H9 (cell line): ENCODE measurements at regions not wholly inside any gene's neighbourhood (a gene's known extent, or its start where the extent isn't known, plus 50 kb on each side); places are given as distances from the start of the nearest gene placed in this dataset.

Experiments
- DNase-seq: peaks from one replicate; pipeline ENCODE4 v3.0.0-alpha.2; 2017
- H2AFZ ChIP-seq: one replicate; pipeline ENCODE4 v1.6.1; 2013; ENCODE audit warnings: mild to moderate bottlenecking, low read length, control low read depth, moderate library complexity
- H2AK5ac ChIP-seq: 2 replicates; pipeline ENCODE4 v1.6.1; 2013; ENCODE audit warnings: low read length, control low read depth, mixed read lengths; ENCODE audit not compliant: insufficient read length
- H2BK120ac ChIP-seq: one replicate; pipeline ENCODE4 v1.6.1; 2013; ENCODE audit warnings: low read depth, mild to moderate bottlenecking, low read length, control low read depth, inconsistent platforms; ENCODE audit not compliant: poor library complexity, severe bottlenecking
- H2BK12ac ChIP-seq: 2 replicates; pipeline ENCODE4 v1.6.1; 2013; ENCODE audit warnings: low read length, control low read depth, mixed read lengths, low read depth; ENCODE audit not compliant: insufficient read length
- H2BK15ac ChIP-seq: 2 replicates; pipeline ENCODE4 v1.6.1; 2013; ENCODE audit warnings: low read depth, low read length, control low read depth
- H2BK20ac ChIP-seq: one replicate; pipeline ENCODE4 v1.6.1; 2013; ENCODE audit warnings: low read depth, mild to moderate bottlenecking, low read length, control low read depth, inconsistent platforms; ENCODE audit not compliant: poor library complexity, severe bottlenecking
- H2BK5ac ChIP-seq: 2 replicates; pipeline ENCODE4 v1.6.1; 2013; ENCODE audit warnings: low read length, control low read depth, mixed read lengths; ENCODE audit not compliant: insufficient read length
- H3K14ac ChIP-seq: 2 replicates; pipeline ENCODE4 v1.6.1; 2013; ENCODE audit warnings: low read length, control low read depth; ENCODE audit not compliant: insufficient read depth
- H3K18ac ChIP-seq: 2 replicates; pipeline ENCODE4 v1.6.1; 2013; ENCODE audit warnings: low read depth, mild to moderate bottlenecking, mixed read lengths, low read length, control low read depth; ENCODE audit not compliant: insufficient read length
- H3K23ac ChIP-seq: 2 replicates; pipeline ENCODE4 v1.6.1; 2013; ENCODE audit warnings: low read length, control low read depth, mixed read lengths, low read depth; ENCODE audit not compliant: insufficient read length
- H3K23me2 ChIP-seq: 2 replicates; pipeline ENCODE4 v1.6.1; 2013; ENCODE audit warnings: low read depth, mild to moderate bottlenecking, mixed read lengths, low read length, control low read depth; ENCODE audit not compliant: insufficient read length, poor library complexity, severe bottlenecking
- H3K27ac ChIP-seq: 2 replicates; pipeline ENCODE4 v1.5.1; 2013; ENCODE audit warnings: low read length, control low read depth, mixed read lengths, low read depth; ENCODE audit not compliant: insufficient read length
- H3K27me3 ChIP-seq: 2 replicates; pipeline ENCODE4 v1.6.1; 2013; ENCODE audit warnings: low read length, control low read depth, inconsistent platforms; ENCODE audit not compliant: insufficient read depth
- H3K4ac ChIP-seq: 2 replicates; pipeline ENCODE4 v1.6.1; 2013; ENCODE audit warnings: low read depth, mild to moderate bottlenecking, control low read depth, inconsistent platforms, low read length, moderate library complexity
- H3K4me1 ChIP-seq: 2 replicates; pipeline ENCODE4 v1.6.1; 2013; ENCODE audit warnings: low read length, control low read depth, inconsistent platforms; ENCODE audit not compliant: insufficient read depth
- H3K4me2 ChIP-seq: 2 replicates; pipeline ENCODE4 v1.6.1; 2013; ENCODE audit warnings: low read length, control low read depth, mixed read lengths; ENCODE audit not compliant: insufficient read length, insufficient read depth
- H3K56ac ChIP-seq: 2 replicates; pipeline ENCODE4 v1.6.1; 2013; ENCODE audit warnings: low read depth, mild to moderate bottlenecking, mixed read lengths, low read length, control low read depth; ENCODE audit not compliant: insufficient read length
- H3K79me1 ChIP-seq: 2 replicates; pipeline ENCODE4 v1.6.1; 2013; ENCODE audit warnings: low read depth, mild to moderate bottlenecking, moderate library complexity, low read length, control low read depth, inconsistent platforms; ENCODE audit not compliant: insufficient read depth, poor library complexity, severe bottlenecking
- H3K79me2 ChIP-seq: 2 replicates; pipeline ENCODE4 v1.6.1; 2013; ENCODE audit warnings: low read length, control low read depth, inconsistent platforms; ENCODE audit not compliant: insufficient read depth
- H3K9ac ChIP-seq: 2 replicates; pipeline ENCODE4 v1.6.1; 2013; ENCODE audit warnings: low read length, control low read depth, mixed read lengths; ENCODE audit not compliant: insufficient read length; ENCODE audit errors: extremely low read depth
- H3K9me3 ChIP-seq: one replicate; pipeline ENCODE4 v1.6.1; 2013; ENCODE audit warnings: low read depth, low read length, inconsistent platforms; ENCODE audit not compliant: control insufficient read depth
- H3T11ph ChIP-seq: one replicate; pipeline ENCODE4 v1.6.1; 2013; ENCODE audit warnings: mild to moderate bottlenecking, low read length, control low read depth, inconsistent platforms
- H4K20me1 ChIP-seq: one replicate; pipeline ENCODE4 v1.6.1; 2013; ENCODE audit not compliant: control insufficient read depth, insufficient read length, insufficient read depth
- H4K5ac ChIP-seq: 2 replicates; pipeline ENCODE4 v1.6.1; 2013; ENCODE audit warnings: low read depth, mild to moderate bottlenecking, mixed read lengths, low read length, control low read depth; ENCODE audit not compliant: insufficient read length
- H4K8ac ChIP-seq: replicated peaks from 2 replicates; pipeline ENCODE4 v1.6.1; 2013; ENCODE audit warnings: low read length, control low read depth, mixed read lengths, low read depth; ENCODE audit not compliant: insufficient read length
- H4K91ac ChIP-seq: 2 replicates; pipeline ENCODE4 v1.6.1; 2013; ENCODE audit warnings: low read depth, mild to moderate bottlenecking, moderate library complexity, mixed read lengths, low read length, control low read depth; ENCODE audit not compliant: insufficient read length
- H3K27ac Mint-ChIP-seq, 3 experiments: 2 replicates in 2 of 3; 3 replicates in 1 of 3; pipeline ENCODE4 v1.8.0; 2020 to 2021; ENCODE audit warnings: mixed read lengths in 3 of 3, mild to moderate bottlenecking in 1 of 3, moderate library complexity in 1 of 3
- H3K27me3 Mint-ChIP-seq: 2 replicates; pipeline ENCODE4 v1.8.0; 2021; ENCODE audit warnings: low read depth, mild to moderate bottlenecking, moderate library complexity, mixed read lengths
- H3K36me3 Mint-ChIP-seq, 3 experiments: 2 replicates in 2 of 3; 3 replicates in 1 of 3; pipeline ENCODE4 v1.8.0; 2020 to 2021; ENCODE audit warnings: low read depth in 3 of 3, mixed read lengths in 3 of 3; ENCODE audit not compliant: insufficient read depth in 1 of 3
- H3K4me1 Mint-ChIP-seq, 2 experiments: 2 replicates each; pipeline ENCODE4 v1.8.0; 2020; ENCODE audit warnings: mixed read lengths in 2 of 2
- H3K4me3 Mint-ChIP-seq, 2 experiments: 2 replicates in 1 of 2; 3 replicates in 1 of 2; pipeline ENCODE4 v1.8.0; 2020 to 2021; ENCODE audit warnings: mild to moderate bottlenecking in 2 of 2, mixed read lengths in 2 of 2, moderate library complexity in 1 of 2
- H3K9me3 Mint-ChIP-seq, 2 experiments: 2 replicates in 1 of 2; 3 replicates in 1 of 2; pipeline ENCODE4 v1.8.0; 2020; ENCODE audit warnings: mild to moderate bottlenecking in 2 of 2, mixed read lengths in 2 of 2, moderate library complexity in 1 of 2
- WGBS: extraction: QIAGEN DNeasy Blood & Tissue Kit; methylation state at CpG from one replicate; pipeline ENCODE4 v1.1.7; 2013; ENCODE audit warnings: missing lambda C conversion rate, low lambda C conversion rate, mixed read lengths; ENCODE audit not compliant: insufficient read length; ENCODE audit errors: extremely low coverage; 5-methylcytosine and 5-hydroxymethylcytosine counted together
- TF ChIP-seq, protein P1 (sequence below): fragments of 200-600 bp; sonication (generic); conservative IDR thresholded peaks from 3 replicates; pipeline ENCODE4 v1.8.0; 2021; ENCODE audit warnings: antibody characterized with exemption, mild to moderate bottlenecking

DNA sequence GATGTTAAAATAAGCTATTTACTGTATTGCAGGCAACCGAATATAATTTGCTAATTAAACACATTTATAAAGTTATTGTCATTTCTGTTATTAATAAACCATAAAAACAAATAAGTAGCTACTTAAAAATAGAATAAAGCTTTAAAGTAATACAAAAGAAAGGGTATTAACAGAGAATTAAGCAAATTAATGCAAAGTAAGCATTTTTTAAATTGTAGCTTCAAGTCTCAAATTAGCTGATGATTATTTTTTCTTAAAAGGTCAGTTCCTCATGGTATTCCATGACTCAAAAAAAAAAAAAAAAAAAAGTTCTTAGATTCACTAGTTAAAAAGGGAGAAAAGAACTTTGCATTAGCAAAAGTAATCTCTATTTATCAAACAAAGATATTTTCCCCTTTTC lies 292.5 kb downstream of the SLITRK1 start:
- no peaks in the 10 kb centered on the region for H3K27me3 Mint-ChIP-seq
- no peaks in the 10 kb centered on the region for H3K4me1 ChIP-seq
- H4K5ac ChIP-seq: no peak overlapping the region
- no peaks in the 10 kb centered on the region for H3K36me3 Mint-ChIP-seq
- no peak overlapping the region for H3K4me2 ChIP-seq
- no peaks in the 10 kb centered on the region for H4K20me1 ChIP-seq
- no peak overlapping the region for H3T11ph ChIP-seq
- H2BK5ac ChIP-seq: no peak overlapping the region
- H3K79me2 ChIP-seq: no peaks in the 10 kb centered on the region
- no peaks in the 10 kb centered on the region for H3K27me3 ChIP-seq
- H3K23me2 ChIP-seq: no peaks in the 10 kb centered on the region
- H3K9me3 ChIP-seq: no peaks in the 10 kb centered on the region
- H2BK15ac ChIP-seq: no peak overlapping the region
- H2BK120ac ChIP-seq: no peak overlapping the region
- H3K56ac ChIP-seq: no peak overlapping the region
- H3K27ac Mint-ChIP-seq: no peak overlapping the region
- no peak overlapping the region for H3K23ac ChIP-seq
- TF ChIP-seq, protein P1, sequence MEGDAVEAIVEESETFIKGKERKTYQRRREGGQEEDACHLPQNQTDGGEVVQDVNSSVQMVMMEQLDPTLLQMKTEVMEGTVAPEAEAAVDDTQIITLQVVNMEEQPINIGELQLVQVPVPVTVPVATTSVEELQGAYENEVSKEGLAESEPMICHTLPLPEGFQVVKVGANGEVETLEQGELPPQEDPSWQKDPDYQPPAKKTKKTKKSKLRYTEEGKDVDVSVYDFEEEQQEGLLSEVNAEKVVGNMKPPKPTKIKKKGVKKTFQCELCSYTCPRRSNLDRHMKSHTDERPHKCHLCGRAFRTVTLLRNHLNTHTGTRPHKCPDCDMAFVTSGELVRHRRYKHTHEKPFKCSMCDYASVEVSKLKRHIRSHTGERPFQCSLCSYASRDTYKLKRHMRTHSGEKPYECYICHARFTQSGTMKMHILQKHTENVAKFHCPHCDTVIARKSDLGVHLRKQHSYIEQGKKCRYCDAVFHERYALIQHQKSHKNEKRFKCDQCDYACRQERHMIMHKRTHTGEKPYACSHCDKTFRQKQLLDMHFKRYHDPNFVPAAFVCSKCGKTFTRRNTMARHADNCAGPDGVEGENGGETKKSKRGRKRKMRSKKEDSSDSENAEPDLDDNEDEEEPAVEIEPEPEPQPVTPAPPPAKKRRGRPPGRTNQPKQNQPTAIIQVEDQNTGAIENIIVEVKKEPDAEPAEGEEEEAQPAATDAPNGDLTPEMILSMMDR: no peak
- no peak overlapping the region for H4K8ac ChIP-seq
- H2AK5ac ChIP-seq: no peak overlapping the region
- H3K14ac ChIP-seq: no peak overlapping the region
- no peaks in the 10 kb centered on the region for H3K4me1 Mint-ChIP-seq
- no peak overlapping the region for H2AFZ ChIP-seq
- no peak overlapping the region for H3K18ac ChIP-seq
- no peak overlapping the region for H2BK12ac ChIP-seq
- H3K9me3 Mint-ChIP-seq: no peaks in the 10 kb centered on the region
- no peak overlapping the region for H3K27ac ChIP-seq
- H3K4me3 Mint-ChIP-seq: no peak overlapping the region
- no peak overlapping the region for H3K9ac ChIP-seq
- no peak for DNase-seq
- no peak overlapping the region for H4K91ac ChIP-seq
- no peaks in the 10 kb centered on the region for H3K79me1 ChIP-seq
- H3K4ac ChIP-seq: no peak overlapping the region
- H2BK20ac ChIP-seq: no peak overlapping the region
- WGBS: no CpG with 5 or more reads among the region's 1 CpG
